ENCODE measurements at regions not wholly inside any gene's neighbourhood (a gene's known extent, or its start where the extent isn't known, plus 50 kb on each side); places are given as distances from the start of the nearest gene placed in this dataset.
"Not testable (repeated sequence)": the region's sequence is repeated elsewhere in the genome, so short reads cannot be mapped to it uniquely, and the experiment has no call there.

DNA sequence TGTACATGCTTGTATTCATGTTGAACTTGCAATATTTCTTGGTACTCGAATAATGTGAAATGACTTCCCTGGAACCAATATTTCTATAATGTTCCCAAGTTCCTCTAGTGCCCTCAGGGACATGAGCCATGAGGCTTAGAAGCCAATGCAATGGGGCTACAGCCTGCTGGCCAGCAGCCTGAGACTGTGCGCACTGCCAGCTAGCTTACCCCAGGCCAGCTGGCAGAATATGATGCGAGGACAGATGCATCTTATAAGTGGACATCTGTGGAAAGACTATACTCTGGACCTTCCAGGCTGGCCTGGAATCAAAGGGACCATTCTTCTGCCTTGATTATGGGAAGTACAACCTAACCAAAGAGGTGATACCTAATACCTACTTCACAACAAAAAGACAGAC lies 1862.0 kb upstream of the ACO1 start:
- Histone ChIP-seq H3K36me3 (ENCODE audit: control insufficient read depth, insufficient read depth, low read length) (no peaks in the 10 kb centered on the region), H3K27me3 (ENCODE audit: control insufficient read depth, insufficient read depth, low read length) (no peaks in the 10 kb centered on the region), H3K4me3 (ENCODE audit: low read depth, low read length) (no peak overlapping the region)
- TF ChIP-seq CTCF (IDR thresholded peaks at IDR 0.05; ENCODE audit: insufficient read depth, low read length, poor library complexity, severe bottlenecking) = no peak
- DNase-seq (ENCODE audit: low read depth) = no peak

GRCh38 chr9:30524311-30524710 lies 1860.1 kb upstream of the ACO1 start:
- H3K4me3 ChIP-seq (ENCODE audit: low read depth, low read length) = no peak overlapping the region
- H3K27me3 ChIP-seq (ENCODE audit: control insufficient read depth, insufficient read depth, low read length) = no peaks in the 10 kb centered on the region
- no peak for TF ChIP-seq CTCF (IDR thresholded peaks at IDR 0.05; ENCODE audit: insufficient read depth, low read length, poor library complexity, severe bottlenecking)
- H3K36me3 ChIP-seq (ENCODE audit: control insufficient read depth, insufficient read depth, low read length) = no peaks in the 10 kb centered on the region
- no peak for DNase-seq (ENCODE audit: low read depth)

DNA sequence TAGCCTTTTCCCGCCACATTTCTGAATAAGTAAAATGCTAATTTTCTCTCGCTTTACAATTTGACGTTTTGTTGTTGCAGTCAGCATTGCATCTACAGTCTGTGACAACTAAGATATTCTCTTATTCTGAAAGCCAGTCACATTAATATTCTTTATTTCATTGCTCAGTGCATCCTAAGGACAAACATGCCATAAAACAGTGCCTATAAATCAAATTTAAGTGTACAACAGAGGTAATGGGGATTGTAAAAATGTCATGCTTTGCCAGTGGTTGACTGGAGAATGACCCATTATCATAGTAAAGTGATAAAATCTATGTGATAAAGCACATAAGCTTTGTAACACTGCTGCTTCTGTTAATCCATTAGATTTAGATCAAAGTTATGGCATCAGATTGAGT lies 1850.0 kb upstream of the ACO1 start:
- no peak overlapping the region for H3K4me3 ChIP-seq (ENCODE audit: low read depth, low read length)
- no peaks in the 10 kb centered on the region for H3K27me3 ChIP-seq (ENCODE audit: control insufficient read depth, insufficient read depth, low read length)
- TF ChIP-seq CTCF (IDR thresholded peaks at IDR 0.05; ENCODE audit: insufficient read depth, low read length, poor library complexity, severe bottlenecking) = no peak
- H3K36me3 ChIP-seq (ENCODE audit: control insufficient read depth, insufficient read depth, low read length) = no peaks in the 10 kb centered on the region
- no peak for DNase-seq (ENCODE audit: low read depth)

- Histone ChIP-seq H3K4me3 (ENCODE audit: low read depth, low read length) (no peak overlapping the region), H3K36me3 (ENCODE audit: control insufficient read depth, insufficient read depth, low read length) (no peaks in the 10 kb centered on the region), H3K27me3 (ENCODE audit: control insufficient read depth, insufficient read depth, low read length) (no peaks in the 10 kb centered on the region)
- TF ChIP-seq CTCF (IDR thresholded peaks at IDR 0.05; ENCODE audit: insufficient read depth, low read length, poor library complexity, severe bottlenecking) = no peak
- DNase-seq (ENCODE audit: low read depth) = no peak
These were observed 1849.5 kb upstream of the ACO1 start for GRCh38 chr9:30534896-30535295.

DNA sequence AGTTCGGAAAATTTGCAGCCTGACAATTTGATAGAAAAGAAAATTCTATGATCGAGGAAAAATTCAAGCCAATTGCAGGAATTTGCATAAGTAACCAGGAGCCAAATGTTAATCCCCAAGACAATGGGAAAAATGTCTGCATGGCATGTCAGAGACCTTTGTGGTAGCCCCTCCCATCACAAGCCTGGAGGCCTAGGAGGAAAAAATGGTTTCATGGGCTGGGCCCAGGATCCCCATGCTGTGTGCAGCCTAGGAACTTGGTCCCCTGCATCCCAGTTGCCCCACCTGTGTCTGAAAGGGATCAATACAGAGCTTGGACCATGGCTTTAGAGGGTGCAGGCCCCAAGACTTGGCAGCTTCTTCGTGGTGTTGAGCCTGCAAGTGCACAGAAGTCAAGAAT lies 1847.9 kb upstream of the ACO1 start:
- no peak for DNase-seq (ENCODE audit: low read depth)
- Histone ChIP-seq H3K36me3 (ENCODE audit: control insufficient read depth, insufficient read depth, low read length) (no peaks in the 10 kb centered on the region), H3K27me3 (ENCODE audit: control insufficient read depth, insufficient read depth, low read length) (no peaks in the 10 kb centered on the region), H3K4me3 (ENCODE audit: low read depth, low read length) (no peak overlapping the region)
- no peak for TF ChIP-seq CTCF (IDR thresholded peaks at IDR 0.05; ENCODE audit: insufficient read depth, low read length, poor library complexity, severe bottlenecking)

DNA sequence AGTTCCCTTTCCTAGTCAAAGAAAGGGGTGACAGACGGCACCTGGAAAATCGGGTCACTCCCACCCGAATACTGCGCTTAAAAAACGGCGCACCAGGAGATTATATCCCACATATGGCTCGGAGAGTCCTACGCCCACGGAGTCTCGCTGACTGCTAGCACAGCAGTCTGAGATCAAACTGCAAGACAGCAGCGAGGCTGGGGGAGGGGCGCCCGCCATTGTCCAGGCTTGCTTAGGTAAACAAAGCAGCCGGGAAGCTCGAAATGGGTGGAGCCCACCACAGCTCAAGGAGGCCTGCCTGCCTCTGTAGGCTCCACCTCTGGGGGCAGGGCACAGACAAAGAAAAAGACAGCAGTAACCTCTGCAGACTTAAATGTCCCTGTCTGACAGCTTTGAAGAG lies 1844.7 kb upstream of the ACO1 start:
- H3K36me3 ChIP-seq (ENCODE audit: control insufficient read depth, insufficient read depth, low read length); H3K4me3 ChIP-seq (ENCODE audit: low read depth, low read length); H3K27me3 ChIP-seq (ENCODE audit: control insufficient read depth, insufficient read depth, low read length); DNase-seq (ENCODE audit: low read depth): not testable (repeated sequence)

Data from kidney epithelial cell (primary cell).